ENCODE measurements at regions not wholly inside any gene's neighbourhood (a gene's known extent, or its start where the extent isn't known, plus 50 kb on each side); places are given as distances from the start of the nearest gene placed in this dataset.

DNA sequence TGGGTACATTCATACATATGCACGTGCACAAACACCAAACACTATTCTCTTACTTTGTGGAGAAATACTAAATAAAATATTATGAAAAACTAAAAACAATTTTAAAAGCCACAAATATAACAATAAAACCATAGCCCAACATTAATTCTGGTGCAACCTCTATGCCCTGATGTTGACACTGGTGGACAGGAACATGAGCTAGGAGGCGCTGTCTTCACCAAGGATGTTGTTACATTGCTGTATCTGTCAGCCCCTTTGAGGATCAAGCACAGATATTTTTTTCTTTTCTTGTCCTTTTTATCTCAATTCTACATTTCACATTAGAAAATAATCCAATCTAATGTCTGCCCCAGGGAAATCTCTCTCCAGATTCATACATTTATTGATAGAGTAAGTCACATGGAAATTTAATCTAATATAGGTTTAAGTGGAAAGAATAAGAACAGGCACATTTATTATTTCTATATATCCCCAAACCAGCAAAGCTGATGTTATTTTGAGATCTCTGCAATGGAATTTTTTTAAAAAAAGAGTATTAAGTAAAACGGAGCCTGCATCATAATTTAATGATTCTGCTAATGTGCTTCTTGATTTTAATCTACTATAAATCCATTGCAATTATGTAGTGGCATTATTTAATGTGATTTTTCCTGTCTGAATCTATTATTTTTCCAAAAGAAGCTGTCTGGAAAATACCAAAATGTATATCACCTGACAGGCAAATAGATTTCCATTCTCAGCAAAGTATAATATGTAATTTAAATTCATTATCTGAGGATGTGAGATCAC is 716.5 kb downstream of the MTRR start:
- no peak for DNase-seq (ENCODE audit: low read depth in 1 of 2, low spot score in 1 of 2)

DNA sequence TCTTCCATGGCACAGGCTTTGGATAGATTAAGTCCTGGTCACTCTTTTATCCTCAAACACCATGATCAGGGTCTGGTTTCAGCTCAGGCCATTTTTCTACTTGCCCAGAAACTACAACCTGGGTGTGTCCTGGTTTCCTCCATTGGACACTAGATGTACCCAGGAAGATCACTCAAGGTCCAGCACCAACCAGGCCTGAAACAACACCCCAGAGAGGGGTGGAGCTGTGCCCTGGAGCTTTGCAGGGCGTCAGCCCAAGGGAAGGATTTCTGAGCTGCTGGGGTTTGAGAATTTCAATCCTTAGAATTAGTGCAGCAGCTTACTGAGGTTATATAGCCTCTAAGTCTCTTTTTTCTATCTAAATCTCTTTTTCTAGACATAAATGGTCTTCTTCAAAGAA is 722.0 kb downstream of the MTRR start:
- H3K4me1 ChIP-seq = no peaks in the 10 kb centered on the region
- CTCF ChIA-PET = no interaction called here
- WGBS (ENCODE audit: missing lambda C conversion rate) = 0% methylated on average over 1 of the region's 1 CpG
- no peak overlapping the region for H3K4me3 ChIP-seq
- ATAC-seq (no peak), FAIRE-seq (no peak), DNase-seq (ENCODE audit: low read depth in 1 of 2, low spot score in 1 of 2) (no peak)
- H3K9me3 ChIP-seq = no peaks in the 10 kb centered on the region
- TF ChIP-seq HOXB13 (CRISPR knock-in tag; IDR thresholded peaks at IDR 0.05; ENCODE audit: low read depth) = no peak
- no peak for TF ChIP-seq HOXA7 (CRISPR knock-in tag; IDR thresholded peaks at IDR 0.05)
- no peak for TF ChIP-seq EHF (CRISPR knock-in tag; IDR thresholded peaks at IDR 0.05)
- TF ChIP-seq PHF8 (IDR thresholded peaks at IDR 0.05; ENCODE audit: borderline replicate concordance, low read depth) = no peak
- no peak for TF ChIP-seq CHD4 (IDR thresholded peaks at IDR 0.05; ENCODE audit: borderline replicate concordance)
- TF ChIP-seq NR3C1 (IDR thresholded peaks at IDR 0.05) = no peak
- TF ChIP-seq HOXB5 (CRISPR knock-in tag; IDR thresholded peaks at IDR 0.05) = no peak
- H3K4me2 ChIP-seq = no peak overlapping the region
- POLR2A ChIA-PET = no interaction called here
- no peak overlapping the region for H3K27ac ChIP-seq

More for the DNA sequence above, 716.5 kb downstream of the MTRR start:
- no peak overlapping the region for H3K4me3 ChIP-seq
- ChIA-PET POLR2A (no interaction called here), CTCF (no interaction called here)
- no peaks in the 10 kb centered on the region for H3K4me1 ChIP-seq
- H3K4me2 ChIP-seq = no peak overlapping the region
- H3K9me3 ChIP-seq = no peaks in the 10 kb centered on the region
- WGBS (ENCODE audit: missing lambda C conversion rate) = 0% methylated on average over 3 of the region's 3 CpGs
- FAIRE-seq (no peak), ATAC-seq (no peak)
- no peak for TF ChIP-seq HOXB5 (CRISPR knock-in tag; IDR thresholded peaks at IDR 0.05)
- TF ChIP-seq NR3C1 (IDR thresholded peaks at IDR 0.05) = no peak
- TF ChIP-seq ESRRA (IDR thresholded peaks at IDR 0.05; ENCODE audit: borderline replicate concordance, low read length) = no peak
- H3K27ac ChIP-seq = no peak overlapping the region

DNA sequence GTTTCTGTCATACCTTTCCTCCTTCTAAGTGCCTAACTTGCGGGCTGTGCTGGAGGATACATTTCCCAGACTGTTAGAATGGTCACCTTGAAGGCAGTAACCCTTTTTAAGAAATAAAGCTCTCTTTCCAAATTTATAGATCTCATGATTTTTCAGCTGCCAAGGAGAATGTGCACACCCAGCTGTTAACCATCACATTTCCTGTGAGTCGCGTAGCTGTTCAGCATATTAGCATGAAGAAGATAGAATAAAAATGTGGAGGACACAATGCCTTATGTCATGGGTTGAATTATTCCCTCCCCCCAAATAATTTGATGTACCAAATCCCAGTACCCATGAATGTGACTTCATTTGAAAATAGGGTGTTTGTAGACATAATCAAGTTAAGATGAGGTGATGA is 729.4 kb downstream of the MTRR start:
- no peak overlapping the region for H3K4me2 ChIP-seq
- H3K4me3 ChIP-seq = no peak overlapping the region
- DNase-seq (ENCODE audit: low read depth in 1 of 2, low spot score in 1 of 2) (no peak), ATAC-seq (no peak), FAIRE-seq (no peak)
- 66% methylated on average over 3 of the region's 3 CpGs for WGBS (ENCODE audit: missing lambda C conversion rate)
- no peaks in the 10 kb centered on the region for H3K4me1 ChIP-seq
- CTCF ChIA-PET = no interaction called here
- POLR2A ChIA-PET = no interaction called here
- no peaks in the 10 kb centered on the region for H3K9me3 ChIP-seq
- no peak for TF ChIP-seq CBX2 (IDR thresholded peaks at IDR 0.05; ENCODE audit: borderline replicate concordance, low read depth)
- TF ChIP-seq ZSCAN20 (CRISPR knock-in tag; IDR thresholded peaks at IDR 0.05) = no peak
- no peak for TF ChIP-seq ESRRA (IDR thresholded peaks at IDR 0.05; ENCODE audit: borderline replicate concordance, low read length)
- TF ChIP-seq NFE2L2 (conservative IDR thresholded peaks at IDR 0.05; ENCODE audit: low read length) = no peak
- TF ChIP-seq EHF (CRISPR knock-in tag; IDR thresholded peaks at IDR 0.05) = no peak
- TF ChIP-seq RAD21 (conservative IDR thresholded peaks at IDR 0.05 in 1 of 2, IDR thresholded peaks at IDR 0.05 in 1 of 2) = no peak
- no peak for TF ChIP-seq MYC (IDR thresholded peaks at IDR 0.05; ENCODE audit: borderline replicate concordance, low read length)
- no peak for TF ChIP-seq RARB (CRISPR knock-in tag; IDR thresholded peaks at IDR 0.05)
- no peak for TF ChIP-seq KDM5A (IDR thresholded peaks at IDR 0.05)
- TF ChIP-seq RCOR1 (IDR thresholded peaks at IDR 0.05; ENCODE audit: low read depth, low read length) = no peak
- TF ChIP-seq EHMT2 (IDR thresholded peaks at IDR 0.05; ENCODE audit: low read depth) = no peak
- no peak for TF ChIP-seq KDM1A (IDR thresholded peaks at IDR 0.05; ENCODE audit: low read depth)
- TF ChIP-seq HOXB13 (CRISPR knock-in tag; IDR thresholded peaks at IDR 0.05; ENCODE audit: low read depth) = no peak
- TF ChIP-seq, protein P1, sequence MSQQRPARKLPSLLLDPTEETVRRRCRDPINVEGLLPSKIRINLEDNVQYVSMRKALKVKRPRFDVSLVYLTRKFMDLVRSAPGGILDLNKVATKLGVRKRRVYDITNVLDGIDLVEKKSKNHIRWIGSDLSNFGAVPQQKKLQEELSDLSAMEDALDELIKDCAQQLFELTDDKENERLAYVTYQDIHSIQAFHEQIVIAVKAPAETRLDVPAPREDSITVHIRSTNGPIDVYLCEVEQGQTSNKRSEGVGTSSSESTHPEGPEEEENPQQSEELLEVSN (IDR thresholded peaks at IDR 0.05; ENCODE audit: borderline replicate concordance, low read depth) = no peak
- no peak overlapping the region for H3K27ac ChIP-seq

DNA sequence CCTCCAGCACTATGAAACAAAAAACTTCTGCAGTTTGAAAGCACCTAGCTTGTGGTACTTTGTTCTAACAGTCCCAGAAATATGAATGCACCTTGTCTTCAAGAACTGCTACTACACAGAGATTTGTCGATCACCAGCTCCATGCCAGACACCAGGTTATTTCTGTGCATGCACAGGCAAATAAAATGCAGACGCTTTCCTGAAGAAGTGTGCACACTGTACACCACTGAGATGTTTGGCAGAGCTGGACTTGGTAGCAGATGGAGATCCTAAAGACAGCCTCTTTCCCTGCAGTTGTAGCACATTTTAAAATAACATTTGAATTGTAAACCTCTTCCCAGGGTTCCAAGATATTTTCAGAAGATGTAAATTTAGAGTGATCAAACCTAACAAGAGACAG is 730.0 kb downstream of the MTRR start:
- no peak overlapping the region for H3K4me2 ChIP-seq
- no peaks in the 10 kb centered on the region for H3K9me3 ChIP-seq
- no peak overlapping the region for H3K4me3 ChIP-seq
- no peak overlapping the region for H3K27ac ChIP-seq
- ChIA-PET POLR2A (no interaction called here), CTCF (no interaction called here)
- ATAC-seq (no peak), DNase-seq (ENCODE audit: low read depth in 1 of 2, low spot score in 1 of 2) (no peak), FAIRE-seq (no peak)
- H3K4me1 ChIP-seq = no peaks in the 10 kb centered on the region
- 0% methylated on average over 2 of the region's 2 CpGs for WGBS (ENCODE audit: missing lambda C conversion rate)
- no peak for TF ChIP-seq ZC3H11A (IDR thresholded peaks at IDR 0.05)
- TF ChIP-seq SREBF2 (IDR thresholded peaks at IDR 0.05) = no peak
- TF ChIP-seq, protein P2, sequence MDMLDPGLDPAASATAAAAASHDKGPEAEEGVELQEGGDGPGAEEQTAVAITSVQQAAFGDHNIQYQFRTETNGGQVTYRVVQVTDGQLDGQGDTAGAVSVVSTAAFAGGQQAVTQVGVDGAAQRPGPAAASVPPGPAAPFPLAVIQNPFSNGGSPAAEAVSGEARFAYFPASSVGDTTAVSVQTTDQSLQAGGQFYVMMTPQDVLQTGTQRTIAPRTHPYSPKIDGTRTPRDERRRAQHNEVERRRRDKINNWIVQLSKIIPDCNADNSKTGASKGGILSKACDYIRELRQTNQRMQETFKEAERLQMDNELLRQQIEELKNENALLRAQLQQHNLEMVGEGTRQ (IDR thresholded peaks at IDR 0.05) = no peak
- TF ChIP-seq, protein P3, sequence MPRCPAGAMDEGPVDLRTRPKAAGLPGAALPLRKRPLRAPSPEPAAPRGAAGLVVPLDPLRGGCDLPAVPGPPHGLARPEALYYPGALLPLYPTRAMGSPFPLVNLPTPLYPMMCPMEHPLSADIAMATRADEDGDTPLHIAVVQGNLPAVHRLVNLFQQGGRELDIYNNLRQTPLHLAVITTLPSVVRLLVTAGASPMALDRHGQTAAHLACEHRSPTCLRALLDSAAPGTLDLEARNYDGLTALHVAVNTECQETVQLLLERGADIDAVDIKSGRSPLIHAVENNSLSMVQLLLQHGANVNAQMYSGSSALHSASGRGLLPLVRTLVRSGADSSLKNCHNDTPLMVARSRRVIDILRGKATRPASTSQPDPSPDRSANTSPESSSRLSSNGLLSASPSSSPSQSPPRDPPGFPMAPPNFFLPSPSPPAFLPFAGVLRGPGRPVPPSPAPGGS (IDR thresholded peaks at IDR 0.05) = no peak
- TF ChIP-seq, protein P4, sequence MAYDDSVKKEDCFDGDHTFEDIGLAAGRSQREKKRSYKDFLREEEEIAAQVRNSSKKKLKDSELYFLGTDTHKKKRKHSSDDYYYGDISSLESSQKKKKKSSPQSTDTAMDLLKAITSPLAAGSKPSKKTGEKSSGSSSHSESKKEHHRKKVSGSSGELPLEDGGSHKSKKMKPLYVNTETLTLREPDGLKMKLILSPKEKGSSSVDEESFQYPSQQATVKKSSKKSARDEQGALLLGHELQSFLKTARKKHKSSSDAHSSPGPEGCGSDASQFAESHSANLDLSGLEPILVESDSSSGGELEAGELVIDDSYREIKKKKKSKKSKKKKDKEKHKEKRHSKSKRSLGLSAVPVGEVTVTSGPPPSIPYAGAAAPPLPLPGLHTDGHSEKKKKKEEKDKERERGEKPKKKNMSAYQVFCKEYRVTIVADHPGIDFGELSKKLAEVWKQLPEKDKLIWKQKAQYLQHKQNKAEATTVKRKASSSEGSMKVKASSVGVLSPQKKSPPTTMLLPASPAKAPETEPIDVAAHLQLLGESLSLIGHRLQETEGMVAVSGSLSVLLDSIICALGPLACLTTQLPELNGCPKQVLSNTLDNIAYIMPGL (CRISPR knock-in tag; IDR thresholded peaks at IDR 0.05; ENCODE audit: borderline replicate concordance) = no peak
- no peak for TF ChIP-seq RAD21 (conservative IDR thresholded peaks at IDR 0.05 in 1 of 2, IDR thresholded peaks at IDR 0.05 in 1 of 2)
- no peak for TF ChIP-seq GATA3 (IDR thresholded peaks at IDR 0.05; ENCODE audit: borderline replicate concordance)
- no peak for TF ChIP-seq EHF (CRISPR knock-in tag; IDR thresholded peaks at IDR 0.05)
- TF ChIP-seq RFX5 (IDR thresholded peaks at IDR 0.05) = no peak
- no peak for TF ChIP-seq MAFK (IDR thresholded peaks at IDR 0.05; ENCODE audit: partially characterized antibody)
- no peak for TF ChIP-seq CHD4 (IDR thresholded peaks at IDR 0.05; ENCODE audit: borderline replicate concordance)
- no peak for TF ChIP-seq POLR2A (IDR thresholded peaks at IDR 0.05; ENCODE audit: low read length)
